Choroid plexus epithelial cell (primary cell): ENCODE measurements at regions not wholly inside any gene's neighbourhood (a gene's known extent, or its start where the extent isn't known, plus 50 kb on each side); places are given as distances from the start of the nearest gene placed in this dataset.
"Not testable (repeated sequence)": the region's sequence is repeated elsewhere in the genome, so short reads cannot be mapped to it uniquely, and the experiment has no call there.

ENCODE experiments used
- DNase-seq: peaks from one replicate; pipeline ENCODE4 v3.0.0-alpha.2; 2010; ENCODE audit warnings: low read depth
- H3K4me3 ChIP-seq: 2 replicates; pipeline ENCODE4 v1.5.1; 2011; ENCODE audit warnings: low read depth, mild to moderate bottlenecking, control low read depth, low read length, moderate library complexity
- CTCF ChIP-seq: conservative IDR thresholded peaks from 2 replicates; pipeline ENCODE4 v1.5.1; 2011; ENCODE audit warnings: low read depth, mild to moderate bottlenecking, control low read depth, inconsistent platforms, low read length, moderate library complexity

- H3K4me3 ChIP-seq, result no peak overlapping the region
- TF ChIP-seq CTCF, result no peak
- no peak for DNase-seq
Measured at GRCh38 chr13:73531014-73531413, 472.2 kb downstream of the KLF5 start.

- DNase-seq, result no peak
- no peak for TF ChIP-seq CTCF
- no peak overlapping the region for H3K4me3 ChIP-seq
Measured at GRCh38 chr13:73522937-73523336, 464.1 kb downstream of the KLF5 start.

- no peak for TF ChIP-seq CTCF
- no peak overlapping the region for H3K4me3 ChIP-seq
- no peak for DNase-seq
Measured at GRCh38 chr13:73521985-73522524, 463.2 kb downstream of the KLF5 start.

GRCh38 chr13:73521290-73521624, 462.5 kb downstream of the KLF5 start:
- H3K4me3 ChIP-seq, result no peak overlapping the region
- no peak for DNase-seq
- TF ChIP-seq CTCF, result no peak

GRCh38 chr13:73520566-73521289, 461.9 kb downstream of the KLF5 start:
- DNase-seq, result no peak
- TF ChIP-seq CTCF, result no peak
- H3K4me3 ChIP-seq, result no peak overlapping the region

GRCh38 chr13:73520135-73520534, 461.3 kb downstream of the KLF5 start:
- not testable (repeated sequence) for H3K4me3 ChIP-seq, DNase-seq

GRCh38 chr13:73519396-73520116, 460.8 kb downstream of the KLF5 start:
- TF ChIP-seq CTCF, result no peak

More at GRCh38 chr13:73519396-73520116, 460.8 kb downstream of the KLF5 start:
- no peak for DNase-seq
- no peak overlapping the region for H3K4me3 ChIP-seq
